ENCODE measurements at regions not wholly inside any gene's neighbourhood (a gene's known extent, or its start where the extent isn't known, plus 50 kb on each side); places are given as distances from the start of the nearest gene placed in this dataset.

DNA sequence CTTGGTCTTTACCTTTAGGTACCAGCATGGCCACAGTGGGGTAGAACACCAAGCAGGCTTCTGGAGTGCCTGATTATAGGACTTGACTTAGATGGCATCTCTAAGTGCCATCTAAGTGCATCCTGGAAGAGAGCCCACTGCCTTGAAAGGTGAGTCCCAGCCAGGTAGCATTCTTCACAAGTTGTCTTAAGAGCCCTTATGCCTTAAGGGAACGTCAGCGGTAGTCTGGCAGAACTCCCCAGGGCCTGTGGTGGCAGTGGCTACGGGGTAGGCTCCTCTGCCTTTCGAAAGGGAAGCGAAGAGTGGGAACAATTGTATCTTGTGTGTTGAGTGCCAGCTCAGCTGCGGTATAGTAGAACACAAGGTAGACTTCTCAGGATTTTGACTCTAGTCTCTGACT, 549.0 kb downstream of the HS3ST4 start:
- H3K27me3 ChIP-seq = peaks cover 0 to 2% (median 0%) of the 10 kb centered on the region in 9 donors
- H3K27ac ChIP-seq = no peak overlapping the region
- TF ChIP-seq, protein P1, sequence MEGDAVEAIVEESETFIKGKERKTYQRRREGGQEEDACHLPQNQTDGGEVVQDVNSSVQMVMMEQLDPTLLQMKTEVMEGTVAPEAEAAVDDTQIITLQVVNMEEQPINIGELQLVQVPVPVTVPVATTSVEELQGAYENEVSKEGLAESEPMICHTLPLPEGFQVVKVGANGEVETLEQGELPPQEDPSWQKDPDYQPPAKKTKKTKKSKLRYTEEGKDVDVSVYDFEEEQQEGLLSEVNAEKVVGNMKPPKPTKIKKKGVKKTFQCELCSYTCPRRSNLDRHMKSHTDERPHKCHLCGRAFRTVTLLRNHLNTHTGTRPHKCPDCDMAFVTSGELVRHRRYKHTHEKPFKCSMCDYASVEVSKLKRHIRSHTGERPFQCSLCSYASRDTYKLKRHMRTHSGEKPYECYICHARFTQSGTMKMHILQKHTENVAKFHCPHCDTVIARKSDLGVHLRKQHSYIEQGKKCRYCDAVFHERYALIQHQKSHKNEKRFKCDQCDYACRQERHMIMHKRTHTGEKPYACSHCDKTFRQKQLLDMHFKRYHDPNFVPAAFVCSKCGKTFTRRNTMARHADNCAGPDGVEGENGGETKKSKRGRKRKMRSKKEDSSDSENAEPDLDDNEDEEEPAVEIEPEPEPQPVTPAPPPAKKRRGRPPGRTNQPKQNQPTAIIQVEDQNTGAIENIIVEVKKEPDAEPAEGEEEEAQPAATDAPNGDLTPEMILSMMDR (IDR thresholded peaks at IDR 0.05) = no peak
- no peak for TF ChIP-seq POLR2A (IDR thresholded peaks at IDR 0.05)
- DNase-seq = no peak
- H3K9me3 ChIP-seq = peaks cover 0 to 15% (median 0%) of the 10 kb centered on the region in 12 donors
- H3K4me3 ChIP-seq = no peak overlapping the region
- no peaks in the 10 kb centered on the region for H3K36me3 ChIP-seq
- intact Hi-C loops (cut with DNase I) = no loop called here
- H3K4me1 ChIP-seq = no peaks in the 10 kb centered on the region
- no peak for ATAC-seq
- 85 to 93% (median 89%) methylated on average over 6 of the region's 6 CpGs for WGBS, 4 donors

DNA sequence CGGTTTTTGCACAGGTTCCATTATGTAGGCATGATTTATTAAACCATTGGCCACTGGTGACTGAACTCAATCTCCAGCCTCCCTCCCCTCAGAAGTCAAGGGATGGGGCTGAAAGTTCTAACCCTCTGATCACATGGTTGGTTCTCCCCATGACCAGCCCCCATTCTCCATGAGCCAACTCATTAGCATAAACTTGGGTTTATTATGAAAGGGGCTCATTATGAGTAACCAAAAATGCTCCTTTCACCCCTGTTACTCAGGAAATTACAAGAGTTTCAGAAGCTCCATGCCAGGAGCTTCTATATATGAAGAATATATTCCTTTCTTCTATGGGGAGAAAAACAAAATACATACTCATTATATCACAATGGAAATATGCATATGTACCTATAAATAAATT, 555.3 kb downstream of the HS3ST4 start:
- Histone ChIP-seq H3K9me3 (peaks cover 0 to 18% (median 0%) of the 10 kb centered on the region in 12 donors), H3K27me3 (no peaks in the 10 kb centered on the region), H3K36me3 (no peaks in the 10 kb centered on the region), H3K4me3 (no peak overlapping the region), H3K27ac (no peak overlapping the region), H3K4me1 (no peaks in the 10 kb centered on the region)
- intact Hi-C loops (cut with DNase I) = no loop called here
- DNase-seq (no peak), ATAC-seq (no peak)
- WGBS, 4 donors = 69 to 86% (median 78%) methylated on average over 1 of the region's 1 CpG
- TF ChIP-seq, protein P1 (IDR thresholded peaks at IDR 0.05) = no peak
- no peak for TF ChIP-seq POLR2A (IDR thresholded peaks at IDR 0.05)

DNA sequence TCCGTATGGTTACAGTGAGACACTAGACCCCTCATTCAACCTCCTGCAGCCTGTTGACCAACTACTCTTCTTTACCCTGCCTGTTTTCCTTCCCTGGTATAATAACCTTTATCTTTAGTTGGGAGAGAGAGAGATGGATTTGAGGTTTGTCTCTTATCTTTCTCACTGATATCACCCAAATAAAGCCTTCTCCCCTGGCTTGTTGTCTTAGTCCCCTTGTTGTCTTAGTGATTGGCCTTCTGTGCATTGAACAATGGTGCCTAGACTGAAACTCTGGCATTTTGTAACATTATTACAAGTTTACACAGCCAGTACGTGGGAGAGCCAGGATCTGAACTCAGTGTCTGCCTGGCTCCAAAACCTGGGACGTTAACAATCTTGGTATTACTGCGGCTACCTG, 560.8 kb downstream of the HS3ST4 start:
- 75 to 89% (median 84%) methylated on average over 4 of the region's 4 CpGs for WGBS, 4 donors
- DNase-seq (no peak), ATAC-seq (no peak)
- no peaks in the 10 kb centered on the region for H3K27me3 ChIP-seq
- H3K4me1 ChIP-seq = no peaks in the 10 kb centered on the region
- no peak overlapping the region for H3K27ac ChIP-seq
- no peak overlapping the region for H3K4me3 ChIP-seq
- H3K36me3 ChIP-seq = no peaks in the 10 kb centered on the region
- H3K9me3 ChIP-seq = peaks cover 0 to 6% (median 0%) of the 10 kb centered on the region in 12 donors
- TF ChIP-seq, protein P1 (IDR thresholded peaks at IDR 0.05) = no peak
- intact Hi-C loops (cut with DNase I) = no loop called here

DNA sequence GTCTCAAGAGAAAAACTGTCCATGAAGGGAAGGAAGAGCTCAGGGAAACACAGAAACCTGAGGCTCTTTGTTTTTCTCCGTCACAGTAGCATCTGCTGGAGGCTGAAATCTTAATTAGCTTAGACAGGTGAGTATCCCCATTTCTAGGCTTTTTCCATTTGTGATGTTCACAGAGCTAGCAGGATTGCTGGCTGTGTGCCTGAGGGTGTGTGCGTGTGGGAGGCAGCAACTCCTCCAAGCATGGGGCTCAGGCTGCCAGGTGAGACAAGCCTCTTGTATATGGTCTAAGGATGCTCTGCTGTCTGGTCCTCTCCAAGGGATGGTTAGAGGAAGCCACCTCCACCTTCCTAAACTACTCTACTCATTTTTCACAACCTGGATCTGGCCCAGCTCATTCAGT, 569.9 kb downstream of the HS3ST4 start:
- no peak overlapping the region for H3K27ac ChIP-seq
- no peaks in the 10 kb centered on the region for H3K36me3 ChIP-seq
- H3K4me1 ChIP-seq = no peaks in the 10 kb centered on the region
- H3K9me3 ChIP-seq = no peaks in the 10 kb centered on the region
- TF ChIP-seq, protein P1 (IDR thresholded peaks at IDR 0.05) = no peak
- TF ChIP-seq POLR2A (IDR thresholded peaks at IDR 0.05) = no peak
- intact Hi-C loops (cut with DNase I) = no loop called here
- WGBS, 4 donors = 74 to 84% (median 78%) methylated on average over 2 of the region's 2 CpGs
- no peak for DNase-seq
- no peak overlapping the region for H3K4me3 ChIP-seq
- no peak for ATAC-seq
- no peaks in the 10 kb centered on the region for H3K27me3 ChIP-seq

Data from heart left ventricle (tissue), 16 donors.